Hematopoietic multipotent progenitor cell treated with erythropoietin and hydrocortisone succinate and interleukin-3 and kit ligand, for 15 days (in vitro differentiated cells): ENCODE measurements at regions not wholly inside any gene's neighbourhood (a gene's known extent, or its start where the extent isn't known, plus 50 kb on each side); places are given as distances from the start of the nearest gene placed in this dataset.
"Not testable (repeated sequence)": the region's sequence is repeated elsewhere in the genome, so short reads cannot be mapped to it uniquely, and the experiment has no call there.

Experiments
- DNase-seq: peaks from one replicate; pipeline ENCODE4 v3.0.0-alpha.2; 2015; ENCODE audit warnings: low spot score

- DNase-seq: no peak
Measured at GRCh38 chr6:98036344-98036923, 753.4 kb upstream of the MMS22L start.

- DNase-seq: no peak
Measured at GRCh38 chr6:98037571-98037970, 754.6 kb upstream of the MMS22L start.

- DNase-seq: no peak
Measured at GRCh38 chr6:98039443-98039842, 756.4 kb upstream of the MMS22L start.

- DNase-seq: no peak
Measured at GRCh38 chr6:98039904-98040607, 757.0 kb upstream of the MMS22L start.

GRCh38 chr6:98041056-98041455 is 758.0 kb upstream of the MMS22L start:
- DNase-seq: no peak

- no peak for DNase-seq
Measured at GRCh38 chr6:98041921-98042320, 758.9 kb upstream of the MMS22L start.

GRCh38 chr6:98044151-98044561 is 761.1 kb upstream of the MMS22L start:
- no peak for DNase-seq

GRCh38 chr6:98044791-98045470 is 761.9 kb upstream of the MMS22L start:
- DNase-seq: no peak

- no peak for DNase-seq
Measured at GRCh38 chr6:98047164-98047563, 764.1 kb upstream of the MMS22L start.

GRCh38 chr6:98047871-98048270 is 764.9 kb upstream of the MMS22L start:
- no peak for DNase-seq

- DNase-seq: no peak
Measured at GRCh38 chr6:98054453-98054852, 771.4 kb upstream of the MMS22L start.

GRCh38 chr6:98056955-98057354 is 773.9 kb upstream of the MMS22L start:
- no peak for DNase-seq

- no peak for DNase-seq
Measured at GRCh38 chr6:98067375-98067774, 767.0 kb upstream of the POU3F2 start.

GRCh38 chr6:98088537-98088936 is 745.8 kb upstream of the POU3F2 start:
- not testable (repeated sequence) for DNase-seq

GRCh38 chr6:98092331-98092730 is 742.0 kb upstream of the POU3F2 start:
- no peak for DNase-seq

- no peak for DNase-seq
Measured at GRCh38 chr6:98094696-98095095, 739.7 kb upstream of the POU3F2 start.

- DNase-seq: no peak
Measured at GRCh38 chr6:98107801-98108200, 726.6 kb upstream of the POU3F2 start.

GRCh38 chr6:98116455-98116854 is 717.9 kb upstream of the POU3F2 start:
- DNase-seq: no peak

GRCh38 chr6:98117068-98117467 is 717.3 kb upstream of the POU3F2 start:
- DNase-seq: no peak

- no peak for DNase-seq
Measured at GRCh38 chr6:98118397-98119045, 715.9 kb upstream of the POU3F2 start.

GRCh38 chr6:98124171-98124570 is 710.2 kb upstream of the POU3F2 start:
- no peak for DNase-seq

- no peak for DNase-seq
Measured at GRCh38 chr6:98131290-98131990, 702.9 kb upstream of the POU3F2 start.
